ENCODE measurements at regions not wholly inside any gene's neighbourhood (a gene's known extent, or its start where the extent isn't known, plus 50 kb on each side); places are given as distances from the start of the nearest gene placed in this dataset.

GRCh38 chr20:10961651-10962288 lies 288.0 kb upstream of the JAG1 start:
- Histone ChIP-seq H3K9me2 (replicated peaks; ENCODE audit: insufficient read depth, low read length) (no peaks in the 10 kb centered on the region), H3K9me3 (ENCODE audit: low read length) (no peaks in the 10 kb centered on the region), H3K27ac (ENCODE audit: low read length) (no peak overlapping the region), H3K36me3 (ENCODE audit: insufficient read depth, low read length) (no peaks in the 10 kb centered on the region), H3K4me1 (ENCODE audit: low read length) (no peaks in the 10 kb centered on the region), H3K4me3 (ENCODE audit: low read length) (no peak overlapping the region), H3K4me2 (ENCODE audit: low read depth, low read length, poor library complexity, severe bottlenecking) (no peak overlapping the region), H4K20me1 (ENCODE audit: insufficient read depth, low read depth, low read length) (no peaks in the 10 kb centered on the region), H2AFZ (ENCODE audit: low read length) (no peak overlapping the region), H3K9ac (ENCODE audit: low read length) (no peak overlapping the region), H3K27me3 (ENCODE audit: low read length) (no peaks in the 10 kb centered on the region), H3K79me2 (ENCODE audit: low read length) (no peaks in the 10 kb centered on the region)
- no peak for DNase-seq

GRCh38 chr20:10962937-10963336 lies 289.1 kb upstream of the JAG1 start:
- Histone ChIP-seq H3K9me3 (ENCODE audit: low read length) (no peaks in the 10 kb centered on the region), H3K27me3 (ENCODE audit: low read length) (no peaks in the 10 kb centered on the region), H3K9ac (ENCODE audit: low read length) (no peak overlapping the region), H2AFZ (ENCODE audit: low read length) (no peak overlapping the region), H4K20me1 (ENCODE audit: insufficient read depth, low read depth, low read length) (no peaks in the 10 kb centered on the region), H3K79me2 (ENCODE audit: low read length) (no peaks in the 10 kb centered on the region), H3K27ac (ENCODE audit: low read length) (no peak overlapping the region), H3K4me3 (ENCODE audit: low read length) (no peak overlapping the region), H3K9me2 (replicated peaks; ENCODE audit: insufficient read depth, low read length) (no peaks in the 10 kb centered on the region), H3K4me1 (ENCODE audit: low read length) (no peaks in the 10 kb centered on the region), H3K36me3 (ENCODE audit: insufficient read depth, low read length) (no peaks in the 10 kb centered on the region), H3K4me2 (ENCODE audit: low read depth, low read length, poor library complexity, severe bottlenecking) (no peak overlapping the region)
- DNase-seq, result no peak

- Histone ChIP-seq H3K79me2 (ENCODE audit: low read length) (no peaks in the 10 kb centered on the region), H2AFZ (ENCODE audit: low read length) (no peak overlapping the region), H3K9me2 (replicated peaks; ENCODE audit: insufficient read depth, low read length) (no peaks in the 10 kb centered on the region), H4K20me1 (ENCODE audit: insufficient read depth, low read depth, low read length) (no peaks in the 10 kb centered on the region), H3K9me3 (ENCODE audit: low read length) (no peaks in the 10 kb centered on the region), H3K27me3 (ENCODE audit: low read length) (no peaks in the 10 kb centered on the region), H3K9ac (ENCODE audit: low read length) (no peak overlapping the region), H3K4me2 (ENCODE audit: low read depth, low read length, poor library complexity, severe bottlenecking) (no peak overlapping the region), H3K27ac (ENCODE audit: low read length) (no peak overlapping the region), H3K36me3 (ENCODE audit: insufficient read depth, low read length) (no peaks in the 10 kb centered on the region), H3K4me1 (ENCODE audit: low read length) (no peaks in the 10 kb centered on the region), H3K4me3 (ENCODE audit: low read length) (no peak overlapping the region)
- no peak for DNase-seq
Measured at GRCh38 chr20:10963717-10964266, 290.0 kb upstream of the JAG1 start.

GRCh38 chr20:10965936-10966470 lies 292.2 kb upstream of the JAG1 start:
- DNase-seq, result no peak
- Histone ChIP-seq H3K4me1 (ENCODE audit: low read length) (no peaks in the 10 kb centered on the region), H3K27me3 (ENCODE audit: low read length) (no peaks in the 10 kb centered on the region), H3K27ac (ENCODE audit: low read length) (no peak overlapping the region), H3K9ac (ENCODE audit: low read length) (no peak overlapping the region), H3K79me2 (ENCODE audit: low read length) (no peaks in the 10 kb centered on the region), H3K9me2 (replicated peaks; ENCODE audit: insufficient read depth, low read length) (no peaks in the 10 kb centered on the region), H3K4me3 (ENCODE audit: low read length) (no peak overlapping the region), H3K4me2 (ENCODE audit: low read depth, low read length, poor library complexity, severe bottlenecking) (no peak overlapping the region), H3K36me3 (ENCODE audit: insufficient read depth, low read length) (no peaks in the 10 kb centered on the region), H3K9me3 (ENCODE audit: low read length) (no peaks in the 10 kb centered on the region), H2AFZ (ENCODE audit: low read length) (no peak overlapping the region), H4K20me1 (ENCODE audit: insufficient read depth, low read depth, low read length) (no peaks in the 10 kb centered on the region)

- H3K79me2 ChIP-seq (ENCODE audit: low read length), result no peaks in the 10 kb centered on the region
- no peaks in the 10 kb centered on the region for H3K4me1 ChIP-seq (ENCODE audit: low read length)
- no peak for DNase-seq
- no peak overlapping the region for H3K4me2 ChIP-seq (ENCODE audit: low read depth, low read length, poor library complexity, severe bottlenecking)
- H3K9me3 ChIP-seq (ENCODE audit: low read length), result no peaks in the 10 kb centered on the region
- no peaks in the 10 kb centered on the region for H3K27me3 ChIP-seq (ENCODE audit: low read length)
- H3K36me3 ChIP-seq (ENCODE audit: insufficient read depth, low read length), result no peaks in the 10 kb centered on the region
- H3K9ac ChIP-seq (ENCODE audit: low read length), result no peak overlapping the region
- H3K9me2 ChIP-seq (replicated peaks; ENCODE audit: insufficient read depth, low read length), result no peaks in the 10 kb centered on the region
- no peak overlapping the region for H3K27ac ChIP-seq (ENCODE audit: low read length)
- no peak overlapping the region for H3K4me3 ChIP-seq (ENCODE audit: low read length)
- no peak overlapping the region for H2AFZ ChIP-seq (ENCODE audit: low read length)
- H4K20me1 ChIP-seq (ENCODE audit: insufficient read depth, low read depth, low read length), result no peaks in the 10 kb centered on the region
Measured at GRCh38 chr20:10970109-10970508, 296.3 kb upstream of the JAG1 start.

GRCh38 chr20:10971096-10971495 lies 297.3 kb upstream of the JAG1 start:
- no peaks in the 10 kb centered on the region for H4K20me1 ChIP-seq (ENCODE audit: insufficient read depth, low read depth, low read length)
- H3K4me1 ChIP-seq (ENCODE audit: low read length), result no peaks in the 10 kb centered on the region
- DNase-seq, result no peak
- H3K27me3 ChIP-seq (ENCODE audit: low read length), result no peaks in the 10 kb centered on the region
- no peaks in the 10 kb centered on the region for H3K79me2 ChIP-seq (ENCODE audit: low read length)
- no peak overlapping the region for H3K27ac ChIP-seq (ENCODE audit: low read length)
- no peaks in the 10 kb centered on the region for H3K36me3 ChIP-seq (ENCODE audit: insufficient read depth, low read length)
- H3K9ac ChIP-seq (ENCODE audit: low read length), result no peak overlapping the region
- H3K9me3 ChIP-seq (ENCODE audit: low read length), result no peaks in the 10 kb centered on the region
- no peak overlapping the region for H3K4me2 ChIP-seq (ENCODE audit: low read depth, low read length, poor library complexity, severe bottlenecking)
- H3K4me3 ChIP-seq (ENCODE audit: low read length), result no peak overlapping the region
- no peaks in the 10 kb centered on the region for H3K9me2 ChIP-seq (replicated peaks; ENCODE audit: insufficient read depth, low read length)
- H2AFZ ChIP-seq (ENCODE audit: low read length), result no peak overlapping the region

GRCh38 chr20:10972219-10972860 lies 298.5 kb upstream of the JAG1 start:
- Histone ChIP-seq H4K20me1 (ENCODE audit: insufficient read depth, low read depth, low read length) (no peaks in the 10 kb centered on the region), H3K36me3 (ENCODE audit: insufficient read depth, low read length) (no peaks in the 10 kb centered on the region), H3K4me3 (ENCODE audit: low read length) (no peak overlapping the region), H3K9me3 (ENCODE audit: low read length) (no peaks in the 10 kb centered on the region), H3K4me1 (ENCODE audit: low read length) (no peaks in the 10 kb centered on the region), H3K27ac (ENCODE audit: low read length) (no peak overlapping the region), H3K9me2 (replicated peaks; ENCODE audit: insufficient read depth, low read length) (no peaks in the 10 kb centered on the region), H3K27me3 (ENCODE audit: low read length) (no peaks in the 10 kb centered on the region), H3K4me2 (ENCODE audit: low read depth, low read length, poor library complexity, severe bottlenecking) (no peak overlapping the region), H2AFZ (ENCODE audit: low read length) (no peak overlapping the region), H3K79me2 (ENCODE audit: low read length) (no peaks in the 10 kb centered on the region), H3K9ac (ENCODE audit: low read length) (no peak overlapping the region)
- no peak for DNase-seq

GRCh38 chr20:10976051-10976450 lies 302.3 kb upstream of the JAG1 start:
- Histone ChIP-seq H3K79me2 (ENCODE audit: low read length) (no peaks in the 10 kb centered on the region), H3K4me2 (ENCODE audit: low read depth, low read length, poor library complexity, severe bottlenecking) (no peak overlapping the region), H4K20me1 (ENCODE audit: insufficient read depth, low read depth, low read length) (no peaks in the 10 kb centered on the region), H3K9me2 (replicated peaks; ENCODE audit: insufficient read depth, low read length) (no peaks in the 10 kb centered on the region), H3K36me3 (ENCODE audit: insufficient read depth, low read length) (no peaks in the 10 kb centered on the region), H2AFZ (ENCODE audit: low read length) (no peak overlapping the region), H3K27me3 (ENCODE audit: low read length) (no peaks in the 10 kb centered on the region), H3K4me1 (ENCODE audit: low read length) (no peaks in the 10 kb centered on the region), H3K27ac (ENCODE audit: low read length) (no peak overlapping the region), H3K4me3 (ENCODE audit: low read length) (no peak overlapping the region), H3K9ac (ENCODE audit: low read length) (no peak overlapping the region), H3K9me3 (ENCODE audit: low read length) (no peaks in the 10 kb centered on the region)
- no peak for DNase-seq
